H1 (cell line): ENCODE measurements at regions not wholly inside any gene's neighbourhood (a gene's known extent, or its start where the extent isn't known, plus 50 kb on each side); places are given as distances from the start of the nearest gene placed in this dataset.

Source experiments
- CBX5 ChIP-seq: fragments of 300-800, 300-1000 bp; sonication (generic); IDR thresholded peaks from 2 replicates; pipeline ENCODE4 v1.7.1; 2016; ENCODE audit warnings: antibody characterized with exemption, low read length, low read depth
- CEBPB ChIP-seq: IDR thresholded peaks from 2 replicates; pipeline ENCODE4 v1.6.1; 2012; ENCODE audit warnings: low read depth, low read length
- CHD1 ChIP-seq: IDR thresholded peaks from 2 replicates; pipeline ENCODE4 v1.6.1; 2012; ENCODE audit warnings: low read depth, low read length, improper control_type of control experiment
- HDAC6 ChIP-seq: IDR thresholded peaks from one replicate; pipeline ENCODE4 v1.7.1; 2012; ENCODE audit warnings: low read depth, mild to moderate bottlenecking, inconsistent platforms, low read length, moderate library complexity
- JUND ChIP-seq: IDR thresholded peaks from 2 replicates; pipeline ENCODE4 v1.6.1; 2011; ENCODE audit warnings: mild to moderate bottlenecking, improper control_type of control experiment, low read length
- POLR2AphosphoS5 ChIP-seq: IDR thresholded peaks from 2 replicates; pipeline ENCODE4 v1.6.1; 2011; ENCODE audit warnings: low read depth, low read length
- RAD21 ChIP-seq, 2 experiments: IDR thresholded peaks in 1 of 2; conservative IDR thresholded peaks in 1 of 2; 2 replicates each; pipeline ENCODE4 v1.6.1; 2011; ENCODE audit warnings: low read depth in 2 of 2, low read length in 2 of 2, improper control_type of control experiment in 1 of 2, inconsistent platforms in 1 of 2, mild to moderate bottlenecking in 1 of 2, moderate library complexity in 1 of 2
- USF2 ChIP-seq: IDR thresholded peaks from 2 replicates; pipeline ENCODE4 v1.6.1; 2011; ENCODE audit warnings: low read length, improper control_type of control experiment
- TF ChIP-seq, protein P1 (sequence below), 3 experiments: IDR thresholded peaks; 1 replicate in 2 of 3; 2 replicates in 1 of 3; pipeline versions ENCODE4 v1.5.1 to v1.6.1; 2011; ENCODE audit warnings: low read length in 3 of 3, mild to moderate bottlenecking in 3 of 3, inconsistent platforms in 2 of 3, low read depth in 1 of 3, moderate library complexity in 1 of 3; ENCODE audit not compliant: insufficient read depth in 1 of 3; ENCODE audit errors: control extremely low read depth in 1 of 3

- TF ChIP-seq CHD1: no peak
- TF ChIP-seq CEBPB: no peak
- no peak for TF ChIP-seq HDAC6
- TF ChIP-seq CBX5: no peak
- TF ChIP-seq USF2: no peak
- TF ChIP-seq JUND: no peak
- TF ChIP-seq RAD21 (IDR thresholded peaks at IDR 0.05 in 1 of 2, conservative IDR thresholded peaks at IDR 0.05 in 1 of 2; ENCODE audit: low read depth in 2 of 2, low read length in 2 of 2): peak; percentile 29 to 56; a peak in 3 of 4 replicates
- TF ChIP-seq POLR2AphosphoS5: no peak
- TF ChIP-seq, protein P1, sequence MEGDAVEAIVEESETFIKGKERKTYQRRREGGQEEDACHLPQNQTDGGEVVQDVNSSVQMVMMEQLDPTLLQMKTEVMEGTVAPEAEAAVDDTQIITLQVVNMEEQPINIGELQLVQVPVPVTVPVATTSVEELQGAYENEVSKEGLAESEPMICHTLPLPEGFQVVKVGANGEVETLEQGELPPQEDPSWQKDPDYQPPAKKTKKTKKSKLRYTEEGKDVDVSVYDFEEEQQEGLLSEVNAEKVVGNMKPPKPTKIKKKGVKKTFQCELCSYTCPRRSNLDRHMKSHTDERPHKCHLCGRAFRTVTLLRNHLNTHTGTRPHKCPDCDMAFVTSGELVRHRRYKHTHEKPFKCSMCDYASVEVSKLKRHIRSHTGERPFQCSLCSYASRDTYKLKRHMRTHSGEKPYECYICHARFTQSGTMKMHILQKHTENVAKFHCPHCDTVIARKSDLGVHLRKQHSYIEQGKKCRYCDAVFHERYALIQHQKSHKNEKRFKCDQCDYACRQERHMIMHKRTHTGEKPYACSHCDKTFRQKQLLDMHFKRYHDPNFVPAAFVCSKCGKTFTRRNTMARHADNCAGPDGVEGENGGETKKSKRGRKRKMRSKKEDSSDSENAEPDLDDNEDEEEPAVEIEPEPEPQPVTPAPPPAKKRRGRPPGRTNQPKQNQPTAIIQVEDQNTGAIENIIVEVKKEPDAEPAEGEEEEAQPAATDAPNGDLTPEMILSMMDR (IDR thresholded peaks at IDR 0.05; ENCODE audit: control extremely low read depth in 1 of 3, insufficient read depth in 1 of 3, low read depth in 1 of 3, low read length in 3 of 3): peak; percentile 76 to 98 (median 82)
Observed at GRCh38 chr4:180757927-180758326, 1485.3 kb upstream of the TENM3 start.
